ENCODE measurements at regions not wholly inside any gene's neighbourhood (a gene's known extent, or its start where the extent isn't known, plus 50 kb on each side); places are given as distances from the start of the nearest gene placed in this dataset.

- TF ChIP-seq, protein P1, sequence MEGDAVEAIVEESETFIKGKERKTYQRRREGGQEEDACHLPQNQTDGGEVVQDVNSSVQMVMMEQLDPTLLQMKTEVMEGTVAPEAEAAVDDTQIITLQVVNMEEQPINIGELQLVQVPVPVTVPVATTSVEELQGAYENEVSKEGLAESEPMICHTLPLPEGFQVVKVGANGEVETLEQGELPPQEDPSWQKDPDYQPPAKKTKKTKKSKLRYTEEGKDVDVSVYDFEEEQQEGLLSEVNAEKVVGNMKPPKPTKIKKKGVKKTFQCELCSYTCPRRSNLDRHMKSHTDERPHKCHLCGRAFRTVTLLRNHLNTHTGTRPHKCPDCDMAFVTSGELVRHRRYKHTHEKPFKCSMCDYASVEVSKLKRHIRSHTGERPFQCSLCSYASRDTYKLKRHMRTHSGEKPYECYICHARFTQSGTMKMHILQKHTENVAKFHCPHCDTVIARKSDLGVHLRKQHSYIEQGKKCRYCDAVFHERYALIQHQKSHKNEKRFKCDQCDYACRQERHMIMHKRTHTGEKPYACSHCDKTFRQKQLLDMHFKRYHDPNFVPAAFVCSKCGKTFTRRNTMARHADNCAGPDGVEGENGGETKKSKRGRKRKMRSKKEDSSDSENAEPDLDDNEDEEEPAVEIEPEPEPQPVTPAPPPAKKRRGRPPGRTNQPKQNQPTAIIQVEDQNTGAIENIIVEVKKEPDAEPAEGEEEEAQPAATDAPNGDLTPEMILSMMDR (conservative IDR thresholded peaks at IDR 0.05; ENCODE audit: low read depth, low read length) = no peak
- TF ChIP-seq EZH2 (IDR thresholded peaks at IDR 0.05; ENCODE audit: borderline replicate concordance, low read depth, low read length, poor library complexity, severe bottlenecking) = no peak
These were observed 106.7 kb upstream of the GGTLC1 start for GRCh38 chr20:24095303-24095702.

Data from A673 (cell line).